ENCODE measurements at regions not wholly inside any gene's neighbourhood (a gene's known extent, or its start where the extent isn't known, plus 50 kb on each side); places are given as distances from the start of the nearest gene placed in this dataset.

- Mint-ChIP-seq H3K36me3 (ENCODE audit: low read depth) (no peaks in the 10 kb centered on the region), H3K9me3 (peaks cover 11% of the 10 kb centered on the region), H3K27ac (no peak overlapping the region), H3K4me1 (no peaks in the 10 kb centered on the region), H3K4me3 (no peak overlapping the region), H3K27me3 (ENCODE audit: insufficient read depth) (no peaks in the 10 kb centered on the region)
- no peaks in the 10 kb centered on the region for H3K36me3 ChIP-seq (ENCODE audit: control insufficient read depth, insufficient read depth, low read length)
- no peak overlapping the region for H3K27ac ChIP-seq (ENCODE audit: low read depth, low read length)
- no peak for DNase-seq
- no peaks in the 10 kb centered on the region for H3K4me1 ChIP-seq (ENCODE audit: control insufficient read depth, insufficient read depth, low read length)
- no peaks in the 10 kb centered on the region for H3K27me3 ChIP-seq (ENCODE audit: control insufficient read depth, insufficient read depth, low read length, poor library complexity, severe bottlenecking)
- no peaks in the 10 kb centered on the region for H3K9me3 ChIP-seq (ENCODE audit: control insufficient read depth, low read length)
- WGBS, 2 experiments (ENCODE audit: insufficient coverage in 1 of 2, insufficient read length in 1 of 2) = 87 to 88% methylated on average over 6 to 9 of the region's 9 CpGs
- H3K4me3 ChIP-seq (ENCODE audit: low read length) = no peak overlapping the region
- no peak for TF ChIP-seq CTCF (conservative IDR thresholded peaks at IDR 0.05)
- no peak overlapping the region for H3K9ac ChIP-seq (ENCODE audit: extremely low read depth, low read length, poor library complexity, severe bottlenecking)
Observed at GRCh38 chr14:99079061-99079727, 192.8 kb downstream of the BCL11B start.

- Mint-ChIP-seq H3K27me3 (ENCODE audit: insufficient read depth) (no peaks in the 10 kb centered on the region), H3K27ac (no peak overlapping the region), H3K36me3 (ENCODE audit: low read depth) (no peaks in the 10 kb centered on the region), H3K9me3 (peaks cover 11% of the 10 kb centered on the region), H3K4me3 (no peak overlapping the region), H3K4me1 (no peaks in the 10 kb centered on the region)
- 93% methylated on average over 2 of the region's 3 CpGs; no CpG with 5 or more reads in 1 of the 2 experiments for WGBS, 2 experiments (ENCODE audit: insufficient coverage in 1 of 2, insufficient read length in 1 of 2)
- Histone ChIP-seq H3K9ac (ENCODE audit: extremely low read depth, low read length, poor library complexity, severe bottlenecking) (no peak overlapping the region), H3K36me3 (ENCODE audit: control insufficient read depth, insufficient read depth, low read length) (no peaks in the 10 kb centered on the region), H3K4me3 (ENCODE audit: low read length) (no peak overlapping the region), H3K9me3 (ENCODE audit: control insufficient read depth, low read length) (no peaks in the 10 kb centered on the region), H3K27ac (ENCODE audit: low read depth, low read length) (no peak overlapping the region), H3K27me3 (ENCODE audit: control insufficient read depth, insufficient read depth, low read length, poor library complexity, severe bottlenecking) (no peaks in the 10 kb centered on the region), H3K4me1 (ENCODE audit: control insufficient read depth, insufficient read depth, low read length) (no peaks in the 10 kb centered on the region)
- no peak for TF ChIP-seq CTCF (conservative IDR thresholded peaks at IDR 0.05)
- no peak for DNase-seq
Observed at GRCh38 chr14:99080306-99080705, 191.7 kb downstream of the BCL11B start.

GRCh38 chr14:99081156-99081765, 190.7 kb downstream of the BCL11B start:
- Histone ChIP-seq H3K9me3 (ENCODE audit: control insufficient read depth, low read length) (no peaks in the 10 kb centered on the region), H3K27ac (ENCODE audit: low read depth, low read length) (no peak overlapping the region), H3K9ac (ENCODE audit: extremely low read depth, low read length, poor library complexity, severe bottlenecking) (no peak overlapping the region), H3K4me3 (ENCODE audit: low read length) (no peak overlapping the region), H3K36me3 (ENCODE audit: control insufficient read depth, insufficient read depth, low read length) (no peaks in the 10 kb centered on the region), H3K27me3 (ENCODE audit: control insufficient read depth, insufficient read depth, low read length, poor library complexity, severe bottlenecking) (no peaks in the 10 kb centered on the region), H3K4me1 (ENCODE audit: control insufficient read depth, insufficient read depth, low read length) (no peaks in the 10 kb centered on the region)
- H3K4me1 Mint-ChIP-seq = no peaks in the 10 kb centered on the region
- TF ChIP-seq CTCF (conservative IDR thresholded peaks at IDR 0.05) = no peak
- no peak overlapping the region for H3K27ac Mint-ChIP-seq
- no peak overlapping the region for H3K4me3 Mint-ChIP-seq
- no peaks in the 10 kb centered on the region for H3K27me3 Mint-ChIP-seq (ENCODE audit: insufficient read depth)
- no peak for DNase-seq
- peaks cover 11% of the 10 kb centered on the region for H3K9me3 Mint-ChIP-seq
- WGBS, 2 experiments (ENCODE audit: insufficient coverage in 1 of 2, insufficient read length in 1 of 2) = 95 to 98% methylated on average over 6 to 9 of the region's 9 CpGs
- H3K36me3 Mint-ChIP-seq (ENCODE audit: low read depth) = no peaks in the 10 kb centered on the region

Measured in endodermal cell (in vitro differentiated cells).